Fibroblast of gingiva (primary cell): ENCODE measurements at regions not wholly inside any gene's neighbourhood (a gene's known extent, or its start where the extent isn't known, plus 50 kb on each side); places are given as distances from the start of the nearest gene placed in this dataset.

Source experiments
- DNase-seq: peaks from one replicate; pipeline ENCODE4 v3.0.0-alpha.2; 2011; ENCODE audit warnings: low read depth

- no peak for DNase-seq
These were observed 119.9 kb upstream of the MAFB start for GRCh38 chr20:40808936-40809335.

- DNase-seq, result no peak
These were observed 120.3 kb upstream of the MAFB start for GRCh38 chr20:40809361-40809760.

- DNase-seq, result no peak
These were observed 121.4 kb upstream of the MAFB start for GRCh38 chr20:40810332-40811000.

- no peak for DNase-seq
These were observed 122.0 kb upstream of the MAFB start for GRCh38 chr20:40811004-40811403.

- no peak for DNase-seq
These were observed 122.8 kb upstream of the MAFB start for GRCh38 chr20:40811660-40812414.

- DNase-seq, result no peak
These were observed 123.4 kb upstream of the MAFB start for GRCh38 chr20:40812415-40812925.

GRCh38 chr20:40813029-40813431 lies 124.0 kb upstream of the MAFB start:
- no peak for DNase-seq

- DNase-seq, result no peak
These were observed 124.9 kb upstream of the MAFB start for GRCh38 chr20:40813708-40814630.

- no peak for DNase-seq
These were observed 125.6 kb upstream of the MAFB start for GRCh38 chr20:40814631-40814960.

- DNase-seq, result no peak
These were observed 126.4 kb upstream of the MAFB start for GRCh38 chr20:40815156-40816038.

GRCh38 chr20:40816039-40816352 lies 127.0 kb upstream of the MAFB start:
- DNase-seq, result no peak

GRCh38 chr20:40821429-40821828 lies 132.4 kb upstream of the MAFB start:
- no peak for DNase-seq

GRCh38 chr20:40826699-40827098 lies 137.7 kb upstream of the MAFB start:
- DNase-seq, result no peak

- DNase-seq, result no peak
These were observed 146.3 kb upstream of the MAFB start for GRCh38 chr20:40835321-40835720.

GRCh38 chr20:40838509-40838908 lies 149.5 kb upstream of the MAFB start:
- DNase-seq, result no peak

- DNase-seq, result peak; percentile 77
These were observed 154.2 kb upstream of the MAFB start for GRCh38 chr20:40843251-40843650.

GRCh38 chr20:40844332-40844731 lies 155.3 kb upstream of the MAFB start:
- no peak for DNase-seq

- no peak for DNase-seq
These were observed 159.1 kb upstream of the MAFB start for GRCh38 chr20:40848096-40848495.

GRCh38 chr20:40848526-40848925 lies 159.5 kb upstream of the MAFB start:
- no peak for DNase-seq

GRCh38 chr20:40849456-40849855 lies 160.4 kb upstream of the MAFB start:
- no peak for DNase-seq

GRCh38 chr20:40851051-40851450 lies 162.0 kb upstream of the MAFB start:
- no peak for DNase-seq

- DNase-seq, result no peak
These were observed 166.2 kb upstream of the MAFB start for GRCh38 chr20:40855269-40855668.
